Hepatocyte (in vitro differentiated cells): ENCODE measurements at regions not wholly inside any gene's neighbourhood (a gene's known extent, or its start where the extent isn't known, plus 50 kb on each side); places are given as distances from the start of the nearest gene placed in this dataset.

Source experiments
- DNase-seq: peaks from one replicate; pipeline ENCODE4 v3.0.0-alpha.2; 2016; ENCODE audit warnings: low spot score
- H2AFZ ChIP-seq: fragments of 200-600 bp; sonication (generic); 2 replicates; pipeline ENCODE4 v1.6.0; 2016; ENCODE audit warnings: antibody characterized with exemption, mild to moderate bottlenecking
- H3K27ac ChIP-seq: fragments of 200-600 bp; sonication (generic); 2 replicates; pipeline ENCODE4 v1.5.1; 2016; ENCODE audit warnings: mild to moderate bottlenecking
- H3K27me3 ChIP-seq: fragments of 200-600 bp; sonication (generic); 2 replicates; pipeline ENCODE4 v1.6.1; 2016
- H3K36me3 ChIP-seq: fragments of 200-600 bp; sonication (generic); replicated peaks from 2 replicates; pipeline ENCODE4 v1.5.1; 2016; ENCODE audit warnings: low read depth; ENCODE audit not compliant: insufficient read depth
- H3K4me1 ChIP-seq: fragments of 200-600 bp; sonication (generic); 2 replicates; pipeline ENCODE4 v1.5.1; 2016; ENCODE audit warnings: mild to moderate bottlenecking, moderate library complexity; ENCODE audit not compliant: insufficient read depth
- H3K4me2 ChIP-seq: fragments of 200-600 bp; sonication (generic); 2 replicates; pipeline ENCODE4 v1.6.0; 2016
- H3K4me3 ChIP-seq: fragments of 200-600 bp; sonication (generic); 2 replicates; pipeline ENCODE4 v1.5.1; 2016; ENCODE audit warnings: mild to moderate bottlenecking
- H3K79me2 ChIP-seq: fragments of 200-600 bp; sonication (generic); 2 replicates; pipeline ENCODE4 v1.6.0; 2017; ENCODE audit warnings: mild to moderate bottlenecking
- H3K9me2 ChIP-seq: fragments of 200-600 bp; sonication (generic); replicated peaks from 2 replicates; pipeline ENCODE4 v1.6.0; 2017; ENCODE audit warnings: mild to moderate bottlenecking; ENCODE audit not compliant: insufficient read depth
- H3K9me3 ChIP-seq: fragments of 200-600 bp; sonication (generic); 2 replicates; pipeline ENCODE4 v1.5.1; 2016; ENCODE audit warnings: low read depth, mild to moderate bottlenecking
- H4K20me1 ChIP-seq: fragments of 200-600 bp; sonication (generic); 2 replicates; pipeline ENCODE4 v1.6.0; 2016; ENCODE audit warnings: mild to moderate bottlenecking; ENCODE audit not compliant: insufficient read depth, poor library complexity, severe bottlenecking
- EZH2 ChIP-seq: fragments of 200-600 bp; sonication (generic); IDR thresholded peaks from 2 replicates; pipeline ENCODE4 v1.6.1; 2016; ENCODE audit warnings: antibody characterized with exemption, mild to moderate bottlenecking, borderline replicate concordance
- EZH2phosphoT487 ChIP-seq: fragments of 200-600 bp; sonication (generic); IDR thresholded peaks from one replicate; pipeline ENCODE4 v1.6.1; 2018; ENCODE audit warnings: antibody characterized with exemption, mild to moderate bottlenecking, low read depth, moderate library complexity; ENCODE audit not compliant: unreplicated experiment, severe bottlenecking
- WGBS: methylation state at CpG from one replicate; pipeline ENCODE4 v1.1.6; 2016; ENCODE audit warnings: low lambda C conversion rate; ENCODE audit errors: missing lambda C conversion rate; 5-methylcytosine and 5-hydroxymethylcytosine counted together
- TF ChIP-seq, protein P1 (sequence below): fragments of 200-600 bp; sonication (generic); IDR thresholded peaks from 2 replicates; pipeline ENCODE4 v1.5.1; 2016; ENCODE audit warnings: antibody characterized with exemption, mild to moderate bottlenecking; ENCODE audit not compliant: poor library complexity

GRCh38 chr4:159483782-159484741 is 381.2 kb downstream of the RAPGEF2 start:
- TF ChIP-seq, protein P1, sequence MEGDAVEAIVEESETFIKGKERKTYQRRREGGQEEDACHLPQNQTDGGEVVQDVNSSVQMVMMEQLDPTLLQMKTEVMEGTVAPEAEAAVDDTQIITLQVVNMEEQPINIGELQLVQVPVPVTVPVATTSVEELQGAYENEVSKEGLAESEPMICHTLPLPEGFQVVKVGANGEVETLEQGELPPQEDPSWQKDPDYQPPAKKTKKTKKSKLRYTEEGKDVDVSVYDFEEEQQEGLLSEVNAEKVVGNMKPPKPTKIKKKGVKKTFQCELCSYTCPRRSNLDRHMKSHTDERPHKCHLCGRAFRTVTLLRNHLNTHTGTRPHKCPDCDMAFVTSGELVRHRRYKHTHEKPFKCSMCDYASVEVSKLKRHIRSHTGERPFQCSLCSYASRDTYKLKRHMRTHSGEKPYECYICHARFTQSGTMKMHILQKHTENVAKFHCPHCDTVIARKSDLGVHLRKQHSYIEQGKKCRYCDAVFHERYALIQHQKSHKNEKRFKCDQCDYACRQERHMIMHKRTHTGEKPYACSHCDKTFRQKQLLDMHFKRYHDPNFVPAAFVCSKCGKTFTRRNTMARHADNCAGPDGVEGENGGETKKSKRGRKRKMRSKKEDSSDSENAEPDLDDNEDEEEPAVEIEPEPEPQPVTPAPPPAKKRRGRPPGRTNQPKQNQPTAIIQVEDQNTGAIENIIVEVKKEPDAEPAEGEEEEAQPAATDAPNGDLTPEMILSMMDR: no peak
- TF ChIP-seq EZH2phosphoT487 (no peak), EZH2 (no peak)
- DNase-seq: no peak
- no peaks in the 10 kb centered on the region for H3K9me3 ChIP-seq
- peaks cover 3% of the 10 kb centered on the region for H3K4me1 ChIP-seq
- H3K4me2 ChIP-seq: no peak overlapping the region
- no peaks in the 10 kb centered on the region for H3K9me2 ChIP-seq
- no peaks in the 10 kb centered on the region for H4K20me1 ChIP-seq
- no peak overlapping the region for H3K4me3 ChIP-seq
- WGBS: 52% methylated on average over 6 of the region's 6 CpGs
- H3K27ac ChIP-seq: peak overlapping the region; percentile 0
- H2AFZ ChIP-seq: no peak overlapping the region
- H3K27me3 ChIP-seq: no peaks in the 10 kb centered on the region
- H3K36me3 ChIP-seq: no peaks in the 10 kb centered on the region
- no peaks in the 10 kb centered on the region for H3K79me2 ChIP-seq

- Histone ChIP-seq H2AFZ (no peak overlapping the region), H3K4me1 (peaks cover 3% of the 10 kb centered on the region), H3K4me3 (no peak overlapping the region), H3K9me2 (no peaks in the 10 kb centered on the region), H3K79me2 (no peaks in the 10 kb centered on the region), H3K27ac (peak overlapping the region; percentile 0), H4K20me1 (no peaks in the 10 kb centered on the region), H3K9me3 (no peaks in the 10 kb centered on the region), H3K4me2 (peak overlapping the region; percentile 8), H3K27me3 (no peaks in the 10 kb centered on the region), H3K36me3 (no peaks in the 10 kb centered on the region)
- TF ChIP-seq, protein P1: no peak
- TF ChIP-seq EZH2phosphoT487 (no peak), EZH2 (no peak)
- 13% methylated on average over 2 of the region's 2 CpGs for WGBS
- DNase-seq: no peak
Observed at GRCh38 chr4:159484864-159485263, 382.0 kb downstream of the RAPGEF2 start.

GRCh38 chr4:159487284-159487747 is 384.4 kb downstream of the RAPGEF2 start:
- peak overlapping the region; percentile 70 for H2AFZ ChIP-seq
- no peaks in the 10 kb centered on the region for H3K79me2 ChIP-seq
- H3K4me3 ChIP-seq: no peak overlapping the region
- H3K36me3 ChIP-seq: no peaks in the 10 kb centered on the region
- no peaks in the 10 kb centered on the region for H4K20me1 ChIP-seq
- peak; percentile 85 for DNase-seq
- no peak overlapping the region for H3K27ac ChIP-seq
- H3K4me1 ChIP-seq: peaks cover 3% of the 10 kb centered on the region
- 12% methylated on average over 8 of the region's 8 CpGs for WGBS
- H3K9me2 ChIP-seq: no peaks in the 10 kb centered on the region
- TF ChIP-seq, protein P1: peak; percentile 88
- no peak for TF ChIP-seq EZH2phosphoT487
- H3K9me3 ChIP-seq: no peaks in the 10 kb centered on the region
- H3K27me3 ChIP-seq: no peaks in the 10 kb centered on the region
- H3K4me2 ChIP-seq: peak overlapping the region; percentile 76
